ENCODE measurements at regions not wholly inside any gene's neighbourhood (a gene's known extent, or its start where the extent isn't known, plus 50 kb on each side); places are given as distances from the start of the nearest gene placed in this dataset.

DNA sequence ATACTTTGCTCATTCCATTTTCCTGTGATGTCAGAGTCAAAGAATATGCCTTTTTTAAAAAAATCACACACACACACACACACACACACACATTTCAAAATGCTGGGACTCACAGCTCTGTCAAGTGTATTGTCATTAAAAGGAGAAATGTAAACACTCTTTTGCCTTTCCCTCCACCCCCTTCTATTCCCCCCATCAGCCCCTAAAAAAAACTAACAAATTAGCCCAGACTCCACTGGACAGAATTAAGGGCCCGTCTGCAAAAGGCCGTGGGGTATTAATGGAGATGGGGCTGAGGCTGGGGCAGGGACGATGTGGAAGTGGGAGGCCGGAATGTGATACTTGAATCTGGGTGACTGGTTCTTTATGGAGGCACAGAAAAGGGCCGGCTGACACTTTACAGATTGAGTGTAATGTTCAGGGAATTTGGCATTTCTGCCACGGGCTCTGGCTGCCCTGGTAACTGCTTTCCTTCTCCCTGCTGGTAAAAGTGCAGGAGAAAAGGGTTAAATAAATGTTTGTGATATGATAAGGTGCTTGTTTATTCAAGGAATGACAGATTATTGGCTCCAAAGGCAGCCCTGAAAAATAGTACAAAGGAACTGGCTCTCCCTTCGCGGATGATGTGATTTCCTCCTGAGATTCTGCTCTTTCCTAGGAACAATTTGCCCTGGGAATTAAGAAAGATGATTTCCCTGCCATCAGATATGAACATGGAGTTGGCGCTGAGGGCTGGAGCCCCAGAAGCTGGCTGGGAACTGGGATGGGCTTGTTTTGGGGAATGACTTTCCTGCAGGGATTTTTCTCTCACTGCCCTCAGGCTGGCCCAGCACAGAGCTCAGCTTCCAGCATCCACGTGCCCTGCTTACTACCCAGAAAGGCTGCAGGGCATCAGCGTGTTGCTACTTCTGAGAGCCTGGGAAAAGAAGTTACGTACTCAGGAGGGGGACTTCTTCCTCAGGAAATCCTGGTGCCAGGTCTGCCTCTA lies 52.8 kb upstream of the CTAGE1 start:
- Mint-ChIP-seq H3K27ac (no peak overlapping the region), H3K27me3 (ENCODE audit: low read depth in 3 of 3) (peaks cover 0 to 3% (median 0%) of the 10 kb centered on the region in 3 donors), H3K9me3 (peaks cover 0 to 11% (median 2%) of the 10 kb centered on the region in 7 donors), H3K4me1 (no peaks in the 10 kb centered on the region), H3K36me3 (no peaks in the 10 kb centered on the region), H3K4me3 (no peak overlapping the region)
- H3K9ac ChIP-seq (ENCODE audit: insufficient read depth, low read length, poor library complexity, severe bottlenecking), result no peak overlapping the region
- no peak overlapping the region for H2AFZ ChIP-seq (ENCODE audit: insufficient read depth, low read depth, low read length, poor library complexity, severe bottlenecking)
- intact Hi-C loops (cut with micrococcal nuclease), result no loop called here
- H3K9me3 ChIP-seq (replicated peaks in 1 of 2; ENCODE audit: control insufficient read depth in 1 of 2, insufficient read depth in 1 of 2, low read length in 2 of 2), result no peaks in the 10 kb centered on the region
- 89% methylated on average over 7 of the region's 12 CpGs for WGBS (ENCODE audit: insufficient coverage)
- H3K36me3 ChIP-seq (replicated peaks in 1 of 2; ENCODE audit: control insufficient read depth in 1 of 2, insufficient read depth in 2 of 2, low read length in 2 of 2), result no peaks in the 10 kb centered on the region
- H3K4me2 ChIP-seq (replicated peaks; ENCODE audit: extremely low read depth, low read length, poor library complexity, severe bottlenecking), result no peak overlapping the region
- H3K4me1 ChIP-seq (ENCODE audit: control insufficient read depth in 1 of 2, insufficient read depth in 2 of 2, low read length in 2 of 2), result no peaks in the 10 kb centered on the region
- H3K27ac ChIP-seq (ENCODE audit: low read depth in 1 of 2, low read length in 2 of 2), result no peak overlapping the region
- no peak for DNase-seq
- H4K20me1 ChIP-seq (ENCODE audit: insufficient read depth, low read length), result no peaks in the 10 kb centered on the region
- no peaks in the 10 kb centered on the region for H3K27me3 ChIP-seq (ENCODE audit: control insufficient read depth in 2 of 2, insufficient read depth in 2 of 2, low read length in 2 of 2)
- no peak overlapping the region for H3K4me3 ChIP-seq (replicated peaks in 1 of 3; ENCODE audit: low read depth in 2 of 3, low read length in 3 of 3)
- TF ChIP-seq, protein P1, sequence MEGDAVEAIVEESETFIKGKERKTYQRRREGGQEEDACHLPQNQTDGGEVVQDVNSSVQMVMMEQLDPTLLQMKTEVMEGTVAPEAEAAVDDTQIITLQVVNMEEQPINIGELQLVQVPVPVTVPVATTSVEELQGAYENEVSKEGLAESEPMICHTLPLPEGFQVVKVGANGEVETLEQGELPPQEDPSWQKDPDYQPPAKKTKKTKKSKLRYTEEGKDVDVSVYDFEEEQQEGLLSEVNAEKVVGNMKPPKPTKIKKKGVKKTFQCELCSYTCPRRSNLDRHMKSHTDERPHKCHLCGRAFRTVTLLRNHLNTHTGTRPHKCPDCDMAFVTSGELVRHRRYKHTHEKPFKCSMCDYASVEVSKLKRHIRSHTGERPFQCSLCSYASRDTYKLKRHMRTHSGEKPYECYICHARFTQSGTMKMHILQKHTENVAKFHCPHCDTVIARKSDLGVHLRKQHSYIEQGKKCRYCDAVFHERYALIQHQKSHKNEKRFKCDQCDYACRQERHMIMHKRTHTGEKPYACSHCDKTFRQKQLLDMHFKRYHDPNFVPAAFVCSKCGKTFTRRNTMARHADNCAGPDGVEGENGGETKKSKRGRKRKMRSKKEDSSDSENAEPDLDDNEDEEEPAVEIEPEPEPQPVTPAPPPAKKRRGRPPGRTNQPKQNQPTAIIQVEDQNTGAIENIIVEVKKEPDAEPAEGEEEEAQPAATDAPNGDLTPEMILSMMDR (IDR thresholded peaks at IDR 0.05), result no peak
- H3K79me2 ChIP-seq (ENCODE audit: insufficient read depth, low read length), result no peaks in the 10 kb centered on the region

DNA sequence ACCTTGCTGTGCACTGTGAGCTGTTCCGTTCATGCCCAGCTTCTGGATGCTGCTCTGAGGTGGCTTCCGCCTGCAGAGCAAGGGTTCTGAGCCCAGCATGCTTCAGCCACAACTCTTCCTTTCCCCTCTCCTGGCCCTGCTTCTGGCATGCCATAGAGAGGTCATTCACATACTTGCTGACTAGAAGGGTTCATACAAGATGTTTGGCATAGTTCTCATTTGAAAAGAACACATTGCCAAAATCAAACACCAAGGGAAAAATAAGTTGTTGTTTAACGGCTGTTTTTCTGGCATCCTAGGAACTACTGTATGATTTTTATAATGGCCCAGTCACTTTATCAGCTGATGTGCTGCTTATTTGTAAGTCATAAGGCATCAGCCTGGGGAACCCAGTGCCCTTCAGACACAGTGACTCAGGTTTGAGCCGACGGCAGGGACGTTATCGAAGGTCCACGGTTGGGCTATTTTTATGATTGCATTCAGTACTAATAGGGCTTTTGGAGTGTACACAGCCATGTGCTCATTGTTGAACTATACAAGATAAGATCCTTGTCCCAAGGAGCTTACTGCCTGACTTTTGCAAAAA lies 53.9 kb upstream of the CTAGE1 start:
- no peaks in the 10 kb centered on the region for H3K79me2 ChIP-seq (ENCODE audit: insufficient read depth, low read length)
- H3K9me3 ChIP-seq (replicated peaks in 1 of 2; ENCODE audit: control insufficient read depth in 1 of 2, insufficient read depth in 1 of 2, low read length in 2 of 2), result no peaks in the 10 kb centered on the region
- H3K4me2 ChIP-seq (replicated peaks; ENCODE audit: extremely low read depth, low read length, poor library complexity, severe bottlenecking), result no peak overlapping the region
- no peaks in the 10 kb centered on the region for H4K20me1 ChIP-seq (ENCODE audit: insufficient read depth, low read length)
- no peak overlapping the region for H2AFZ ChIP-seq (ENCODE audit: insufficient read depth, low read depth, low read length, poor library complexity, severe bottlenecking)
- no peak overlapping the region for H3K4me3 Mint-ChIP-seq
- DNase-seq, result no peak
- WGBS (ENCODE audit: insufficient coverage), result 97% methylated on average over 8 of the region's 8 CpGs
- no peaks in the 10 kb centered on the region for H3K36me3 ChIP-seq (replicated peaks in 1 of 2; ENCODE audit: control insufficient read depth in 1 of 2, insufficient read depth in 2 of 2, low read length in 2 of 2)
- peaks cover 0 to 15% (median 2%) of the 10 kb centered on the region in 7 donors for H3K9me3 Mint-ChIP-seq
- no peaks in the 10 kb centered on the region for H3K36me3 Mint-ChIP-seq
- H3K4me1 ChIP-seq (ENCODE audit: control insufficient read depth in 1 of 2, insufficient read depth in 2 of 2, low read length in 2 of 2), result no peaks in the 10 kb centered on the region
- H3K27ac ChIP-seq (ENCODE audit: low read depth in 1 of 2, low read length in 2 of 2), result no peak overlapping the region
- TF ChIP-seq, protein P1 (IDR thresholded peaks at IDR 0.05), result no peak
- intact Hi-C loops (cut with micrococcal nuclease), result no loop called here
- no peak overlapping the region for H3K9ac ChIP-seq (ENCODE audit: insufficient read depth, low read length, poor library complexity, severe bottlenecking)
- no peaks in the 10 kb centered on the region for H3K4me1 Mint-ChIP-seq
- no peak overlapping the region for H3K4me3 ChIP-seq (replicated peaks in 1 of 3; ENCODE audit: low read depth in 2 of 3, low read length in 3 of 3)
- no peak overlapping the region for H3K27ac Mint-ChIP-seq
- peaks cover 0 to 3% (median 0%) of the 10 kb centered on the region in 3 donors for H3K27me3 Mint-ChIP-seq (ENCODE audit: low read depth in 3 of 3)
- no peaks in the 10 kb centered on the region for H3K27me3 ChIP-seq (ENCODE audit: control insufficient read depth in 2 of 2, insufficient read depth in 2 of 2, low read length in 2 of 2)

All from CD14-positive monocyte (primary cell).